Trophoblast cell (in vitro differentiated cells and primary cell): ENCODE measurements at regions not wholly inside any gene's neighbourhood (a gene's known extent, or its start where the extent isn't known, plus 50 kb on each side); places are given as distances from the start of the nearest gene placed in this dataset.

ENCODE experiments used
- DNase-seq, 2 donors: peaks; one replicate each; pipeline ENCODE4 v3.0.0-alpha.2; 2016
- H2AFZ ChIP-seq: 2 replicates; pipeline ENCODE4 v1.6.1; 2013; ENCODE audit warnings: low read length, moderate library complexity, mild to moderate bottlenecking; ENCODE audit not compliant: insufficient read depth, poor library complexity
- H2AK5ac ChIP-seq: 2 replicates; pipeline ENCODE4 v1.6.1; 2013; ENCODE audit warnings: mild to moderate bottlenecking, low read length
- H2BK120ac ChIP-seq: 2 replicates; pipeline ENCODE4 v1.6.1; 2013; ENCODE audit warnings: low read length, mild to moderate bottlenecking, moderate library complexity; ENCODE audit not compliant: insufficient read depth, poor library complexity
- H2BK12ac ChIP-seq: 2 replicates; pipeline ENCODE4 v1.6.1; 2013; ENCODE audit warnings: mild to moderate bottlenecking, low read length, moderate library complexity
- H2BK5ac ChIP-seq: 2 replicates; pipeline ENCODE4 v1.6.1; 2013; ENCODE audit warnings: low read length, low read depth, moderate library complexity, mild to moderate bottlenecking; ENCODE audit not compliant: poor library complexity
- H3K14ac ChIP-seq: 2 replicates; pipeline ENCODE4 v1.6.1; 2013; ENCODE audit warnings: mild to moderate bottlenecking, low read length
- H3K18ac ChIP-seq: 2 replicates; pipeline ENCODE4 v1.6.1; 2013; ENCODE audit warnings: mild to moderate bottlenecking, low read length
- H3K23ac ChIP-seq: 2 replicates; pipeline ENCODE4 v1.6.1; 2013; ENCODE audit warnings: low read length
- H3K27ac ChIP-seq: 2 replicates; pipeline ENCODE4 v1.5.1; 2013; ENCODE audit warnings: low read depth, mild to moderate bottlenecking, inconsistent platforms, low read length, moderate library complexity
- H3K27me3 ChIP-seq: 2 replicates; pipeline ENCODE4 v1.6.1; 2013; ENCODE audit warnings: inconsistent platforms, mild to moderate bottlenecking, low read length, moderate library complexity; ENCODE audit not compliant: insufficient read depth
- H3K36me3 ChIP-seq, 2 experiments: 1 replicate in 1 of 2; 2 replicates in 1 of 2; pipeline ENCODE4 v1.6.1; 2013; ENCODE audit warnings: low read length in 2 of 2, mild to moderate bottlenecking in 2 of 2, moderate library complexity in 1 of 2; ENCODE audit not compliant: insufficient read depth in 2 of 2, control insufficient read depth in 1 of 2
- H3K4ac ChIP-seq: 2 replicates; pipeline ENCODE4 v1.6.1; 2013; ENCODE audit warnings: low read depth, mild to moderate bottlenecking, low read length, moderate library complexity
- H3K4me1 ChIP-seq, 2 experiments: 1 replicate in 1 of 2; 2 replicates in 1 of 2; pipeline ENCODE4 v1.6.1; 2013; ENCODE audit warnings: low read length in 2 of 2, mild to moderate bottlenecking in 2 of 2, moderate library complexity in 1 of 2; ENCODE audit not compliant: insufficient read depth in 2 of 2, control insufficient read depth in 1 of 2
- H3K4me2 ChIP-seq: 2 replicates; pipeline ENCODE4 v1.6.1; 2013; ENCODE audit warnings: inconsistent platforms, mild to moderate bottlenecking, low read length, moderate library complexity
- H3K4me3 ChIP-seq: 2 replicates; pipeline ENCODE4 v1.5.1; 2013; ENCODE audit warnings: mild to moderate bottlenecking, low read depth, low read length, inconsistent platforms
- H3K79me1 ChIP-seq: one replicate; pipeline ENCODE4 v1.6.1; 2013; ENCODE audit warnings: low read length
- H3K79me2 ChIP-seq: 2 replicates; pipeline ENCODE4 v1.6.1; 2013; ENCODE audit warnings: low read length, mild to moderate bottlenecking; ENCODE audit not compliant: control insufficient read depth, insufficient read depth, poor library complexity
- H3K9ac ChIP-seq: 2 replicates; pipeline ENCODE4 v1.6.1; 2013; ENCODE audit warnings: mild to moderate bottlenecking, low read length
- H3K9me3 ChIP-seq: 2 replicates; pipeline ENCODE4 v1.6.1; 2013; ENCODE audit warnings: low read depth, mild to moderate bottlenecking, control low read depth, inconsistent platforms, low read length; ENCODE audit not compliant: insufficient read depth
- H4K12ac ChIP-seq: 2 replicates; pipeline ENCODE4 v1.6.1; 2013; ENCODE audit warnings: low read depth, mild to moderate bottlenecking, low read length, moderate library complexity
- H4K8ac ChIP-seq: 2 replicates; pipeline ENCODE4 v1.6.1; 2013; ENCODE audit warnings: low read depth, mild to moderate bottlenecking, low read length, moderate library complexity
- H4K91ac ChIP-seq: one replicate; pipeline ENCODE4 v1.6.1; 2013; ENCODE audit warnings: low read depth, mild to moderate bottlenecking, low read length, moderate library complexity
- WGBS: extraction: QIAGEN DNeasy Blood & Tissue Kit; methylation state at CpG from one replicate; pipeline ENCODE4 v1.1.7; 2013; ENCODE audit warnings: missing lambda C conversion rate; ENCODE audit not compliant: insufficient read length, insufficient coverage; ENCODE audit errors: extremely low coverage; 5-methylcytosine and 5-hydroxymethylcytosine counted together

DNA sequence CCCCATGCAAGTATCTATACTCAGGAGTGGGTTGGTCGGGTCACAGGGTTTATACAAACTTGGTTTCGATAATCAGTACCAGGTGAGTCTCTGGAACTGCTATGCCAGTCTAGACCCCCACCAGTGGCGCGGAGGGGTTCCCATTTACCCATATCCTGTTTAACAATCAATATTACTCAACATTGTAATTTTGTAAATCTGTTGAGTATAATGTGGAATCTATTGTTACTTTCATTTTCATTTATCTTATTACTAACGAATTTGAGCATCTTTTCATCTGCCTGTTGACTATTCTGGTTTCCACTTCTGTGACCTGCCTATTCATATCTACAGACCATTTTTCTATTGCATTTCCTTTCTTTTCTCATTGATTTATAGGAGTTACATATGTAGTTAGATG, 275.2 kb upstream of the CRY1 start:
- Histone ChIP-seq H3K18ac (no peak overlapping the region), H3K79me2 (no peaks in the 10 kb centered on the region), H3K4me1 (no peaks in the 10 kb centered on the region), H4K12ac (no peak overlapping the region), H3K9me3 (no peaks in the 10 kb centered on the region), H3K36me3 (no peaks in the 10 kb centered on the region), H4K91ac (no peak overlapping the region), H2AFZ (no peak overlapping the region), H3K23ac (no peak overlapping the region), H3K9ac (no peak overlapping the region), H2BK120ac (no peak overlapping the region), H3K27me3 (no peaks in the 10 kb centered on the region), H2BK12ac (no peak overlapping the region), H3K4me2 (no peak overlapping the region), H3K27ac (no peak overlapping the region), H3K14ac (no peak overlapping the region), H3K4ac (no peak overlapping the region), H2BK5ac (no peak overlapping the region), H4K8ac (no peak overlapping the region), H2AK5ac (no peak overlapping the region), H3K4me3 (no peak overlapping the region), H3K79me1 (no peaks in the 10 kb centered on the region)
- no CpG with 5 or more reads among the region's 5 CpGs for WGBS
- DNase-seq, result no peak

DNA sequence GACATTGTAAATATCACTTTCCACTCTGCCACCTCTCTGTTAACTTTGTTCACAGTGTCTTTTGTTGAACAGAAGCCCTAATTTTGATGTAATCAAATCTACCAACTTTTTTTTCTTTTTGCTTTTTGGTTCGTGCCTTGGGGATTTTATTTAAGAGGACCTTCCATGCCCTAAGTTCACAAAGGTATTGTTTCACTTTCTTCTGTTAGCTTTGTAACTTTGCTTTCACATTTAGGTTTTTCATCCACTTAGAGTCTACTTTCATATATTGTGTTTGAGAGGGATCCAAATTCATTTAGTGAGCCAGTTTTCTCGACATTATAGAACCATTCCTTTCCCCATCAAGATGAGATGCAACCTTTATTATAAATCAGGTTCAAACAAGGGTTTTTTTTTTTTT, 275.7 kb upstream of the CRY1 start:
- no peak overlapping the region for H3K18ac ChIP-seq
- H2BK5ac ChIP-seq, result no peak overlapping the region
- no peak overlapping the region for H3K27ac ChIP-seq
- no peak overlapping the region for H4K8ac ChIP-seq
- no peaks in the 10 kb centered on the region for H3K79me2 ChIP-seq
- H3K4me3 ChIP-seq, result no peak overlapping the region
- no peak overlapping the region for H2AFZ ChIP-seq
- no peak overlapping the region for H4K12ac ChIP-seq
- H3K14ac ChIP-seq, result no peak overlapping the region
- no peaks in the 10 kb centered on the region for H3K27me3 ChIP-seq
- H3K79me1 ChIP-seq, result no peaks in the 10 kb centered on the region
- DNase-seq, result no peak
- no peak overlapping the region for H3K4me2 ChIP-seq
- WGBS, result no CpG with 5 or more reads among the region's 2 CpGs
- H3K9me3 ChIP-seq, result no peaks in the 10 kb centered on the region
- H4K91ac ChIP-seq, result no peak overlapping the region
- no peak overlapping the region for H3K4ac ChIP-seq
- H3K9ac ChIP-seq, result no peak overlapping the region
- no peak overlapping the region for H2BK120ac ChIP-seq
- no peaks in the 10 kb centered on the region for H3K36me3 ChIP-seq
- H2BK12ac ChIP-seq, result no peak overlapping the region
- H2AK5ac ChIP-seq, result no peak overlapping the region
- no peaks in the 10 kb centered on the region for H3K4me1 ChIP-seq
- H3K23ac ChIP-seq, result no peak overlapping the region

DNA sequence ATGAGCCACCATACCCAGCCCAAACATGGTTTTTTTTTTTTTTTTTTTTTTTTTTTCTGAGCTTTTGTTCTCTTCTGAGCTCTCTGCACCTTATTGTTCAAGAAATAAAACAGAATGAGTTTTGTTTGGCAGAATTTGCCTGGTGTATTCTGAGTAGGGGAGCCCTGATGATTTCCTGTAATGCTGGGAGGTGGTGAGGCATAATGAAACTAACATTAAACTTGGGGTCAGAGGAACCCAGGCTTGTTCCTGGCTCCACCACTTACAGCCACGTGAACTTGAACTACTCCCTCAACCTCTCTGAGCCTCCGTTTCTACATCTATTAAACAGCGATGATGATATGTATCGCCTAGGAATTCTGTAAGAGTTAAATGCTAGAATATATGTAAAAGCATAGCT, 276.3 kb upstream of the CRY1 start:
- Histone ChIP-seq H2BK5ac (no peak overlapping the region), H3K27ac (no peak overlapping the region), H3K4me3 (no peak overlapping the region), H2AK5ac (no peak overlapping the region), H3K36me3 (no peaks in the 10 kb centered on the region), H2AFZ (no peak overlapping the region), H4K12ac (no peak overlapping the region), H3K4ac (no peak overlapping the region), H3K18ac (no peak overlapping the region), H3K27me3 (no peaks in the 10 kb centered on the region), H4K8ac (no peak overlapping the region), H3K14ac (no peak overlapping the region), H4K91ac (no peak overlapping the region), H2BK12ac (no peak overlapping the region), H3K4me2 (no peak overlapping the region), H3K9ac (no peak overlapping the region), H3K23ac (no peak overlapping the region), H3K79me2 (no peaks in the 10 kb centered on the region), H2BK120ac (no peak overlapping the region), H3K9me3 (no peaks in the 10 kb centered on the region), H3K4me1 (no peaks in the 10 kb centered on the region), H3K79me1 (no peaks in the 10 kb centered on the region)
- no CpG with 5 or more reads among the region's 4 CpGs for WGBS
- no peak for DNase-seq

DNA sequence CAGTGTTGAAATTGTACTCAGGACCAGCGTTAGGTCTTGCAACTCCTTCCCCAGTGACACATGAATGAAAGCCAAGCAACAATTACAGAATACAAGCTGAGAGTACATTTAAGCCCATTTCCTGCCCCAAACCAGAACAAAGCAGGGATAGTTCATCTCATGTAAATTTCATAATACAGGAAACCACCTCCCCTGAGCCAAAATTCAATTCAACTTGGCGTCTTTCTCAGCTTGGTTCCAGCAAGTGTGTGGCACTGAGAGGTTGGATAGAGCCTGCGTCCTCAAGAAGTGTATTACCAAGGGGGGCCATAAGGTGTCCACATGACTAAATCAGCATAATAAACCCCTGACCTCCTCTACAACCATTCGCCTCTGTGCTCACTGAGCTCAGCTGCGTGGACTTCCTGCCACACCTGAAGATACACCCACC, 278.9 kb upstream of the CRY1 start:
- H3K14ac ChIP-seq, result no peak overlapping the region
- H3K23ac ChIP-seq, result no peak overlapping the region
- H3K79me1 ChIP-seq, result no peaks in the 10 kb centered on the region
- H3K4me1 ChIP-seq, result no peaks in the 10 kb centered on the region
- no peaks in the 10 kb centered on the region for H3K36me3 ChIP-seq
- H3K79me2 ChIP-seq, result no peaks in the 10 kb centered on the region
- H3K18ac ChIP-seq, result no peak overlapping the region
- H3K9me3 ChIP-seq, result no peaks in the 10 kb centered on the region
- no peak overlapping the region for H2BK120ac ChIP-seq
- H3K4me2 ChIP-seq, result no peak overlapping the region
- H3K27me3 ChIP-seq, result no peaks in the 10 kb centered on the region
- H2BK5ac ChIP-seq, result no peak overlapping the region
- H3K27ac ChIP-seq, result no peak overlapping the region
- no peak overlapping the region for H3K9ac ChIP-seq
- H2BK12ac ChIP-seq, result no peak overlapping the region
- no peak for DNase-seq
- H4K91ac ChIP-seq, result no peak overlapping the region
- H2AFZ ChIP-seq, result no peak overlapping the region
- H4K8ac ChIP-seq, result no peak overlapping the region
- no peak overlapping the region for H4K12ac ChIP-seq
- no peak overlapping the region for H3K4me3 ChIP-seq
- H2AK5ac ChIP-seq, result no peak overlapping the region
- WGBS, result no CpG with 5 or more reads among the region's 5 CpGs
- no peak overlapping the region for H3K4ac ChIP-seq
